ENCODE measurements at regions not wholly inside any gene's neighbourhood (a gene's known extent, or its start where the extent isn't known, plus 50 kb on each side); places are given as distances from the start of the nearest gene placed in this dataset.
"Not testable (repeated sequence)": the region's sequence is repeated elsewhere in the genome, so short reads cannot be mapped to it uniquely, and the experiment has no call there.

DNA sequence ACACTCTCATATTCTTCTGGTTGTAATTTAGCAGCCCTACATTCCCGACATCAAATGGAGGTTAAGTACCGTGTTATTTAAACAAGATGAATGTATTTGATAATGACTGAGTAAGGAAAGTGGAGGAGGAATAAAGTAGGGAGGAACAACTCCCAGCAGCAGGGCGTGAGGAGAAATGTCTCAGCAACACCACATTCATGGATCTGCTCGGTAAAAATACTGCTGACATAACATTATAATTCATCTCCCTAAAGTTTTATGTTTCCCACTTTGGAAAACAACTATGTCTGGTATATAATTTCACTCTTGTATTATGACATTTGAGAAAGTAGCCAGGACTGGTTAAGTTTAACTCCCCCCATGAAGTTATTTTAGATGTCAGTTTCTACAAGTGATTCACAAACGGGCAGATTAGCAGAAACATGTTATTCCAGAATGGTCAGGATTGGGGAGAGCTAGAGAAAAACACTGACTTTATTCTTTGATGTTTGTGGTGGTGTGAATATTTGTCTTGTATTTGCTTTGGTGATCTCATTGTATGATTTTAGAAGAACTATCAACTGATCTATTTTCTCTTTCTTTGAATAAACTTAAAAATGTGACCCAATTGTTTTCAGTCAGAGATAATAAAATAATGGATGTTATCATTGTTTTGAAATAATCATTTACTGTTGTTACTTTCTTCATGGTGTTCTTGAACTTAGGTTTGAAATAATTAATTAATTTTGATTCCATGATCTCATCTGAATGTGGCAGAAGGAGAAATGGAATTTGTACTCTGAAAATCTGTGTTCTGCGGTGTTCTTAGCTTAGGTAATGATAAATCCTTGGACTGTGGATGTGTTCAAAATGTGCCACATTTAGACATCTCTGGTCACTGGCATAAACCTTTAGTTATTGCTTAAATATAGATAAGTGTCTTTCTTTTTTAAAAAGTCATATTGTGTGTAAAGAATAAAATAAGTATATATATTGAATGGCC lies 303.6 kb upstream of the ZNF608 start:
- no peak for DNase-seq

DNA sequence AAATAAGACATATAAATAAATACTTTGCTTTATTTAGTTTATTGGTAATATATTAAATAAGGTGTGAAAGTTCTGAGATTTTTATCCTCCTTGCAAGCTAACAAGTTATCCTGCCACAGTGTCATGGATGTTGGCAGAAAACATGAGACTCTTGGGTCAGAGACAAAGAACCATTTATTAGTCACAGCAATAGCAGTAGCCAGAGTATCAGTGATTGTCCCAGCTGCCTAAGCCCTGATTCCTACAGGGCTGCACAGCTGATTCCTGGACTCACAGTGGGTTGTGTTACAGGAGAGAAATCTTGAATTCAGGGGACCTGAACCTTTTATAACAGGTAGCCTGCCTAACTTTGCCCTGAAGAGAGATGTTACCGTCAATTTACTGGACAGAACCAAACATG lies 304.5 kb upstream of the ZNF608 start:
- DNase-seq: no peak

DNA sequence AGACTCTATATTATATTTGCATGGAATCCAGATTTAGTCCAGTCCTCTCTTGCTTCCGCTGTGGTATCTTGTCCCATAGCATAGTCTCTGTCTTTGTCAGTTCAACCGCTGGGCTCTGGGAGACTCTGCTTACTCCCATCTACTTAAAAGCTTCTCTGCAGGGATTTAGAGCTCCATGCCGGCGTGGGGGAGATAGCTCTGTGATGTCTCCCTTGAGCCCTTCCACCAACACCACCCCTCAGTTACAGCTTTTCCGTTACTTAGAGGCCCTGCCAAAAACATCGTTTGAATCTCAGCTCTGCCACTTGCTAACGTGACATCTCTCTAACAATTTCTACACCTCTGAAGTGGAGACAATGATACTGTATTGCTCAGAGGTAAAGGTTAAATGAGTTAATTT lies 306.1 kb upstream of the ZNF608 start:
- no peak for DNase-seq

DNA sequence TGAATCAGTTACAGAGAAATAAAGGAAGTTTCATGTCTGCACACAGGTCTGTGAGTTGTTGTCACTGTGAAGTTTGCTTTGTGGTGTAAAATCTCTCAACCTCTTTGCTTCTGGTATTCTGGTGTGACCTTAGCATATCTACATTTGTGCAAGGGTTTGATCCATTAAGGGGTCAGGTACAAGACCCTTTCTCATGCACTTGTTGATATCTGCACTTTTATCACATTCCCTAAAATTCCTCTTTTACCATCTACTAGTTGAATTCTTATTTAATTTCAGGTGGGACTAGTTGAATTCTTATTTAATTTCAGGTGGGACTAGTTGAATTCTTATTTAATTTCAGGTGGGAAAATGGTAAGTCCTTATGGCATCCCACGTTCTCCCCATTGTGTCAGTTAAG lies 306.7 kb upstream of the ZNF608 start:
- DNase-seq: no peak

DNA sequence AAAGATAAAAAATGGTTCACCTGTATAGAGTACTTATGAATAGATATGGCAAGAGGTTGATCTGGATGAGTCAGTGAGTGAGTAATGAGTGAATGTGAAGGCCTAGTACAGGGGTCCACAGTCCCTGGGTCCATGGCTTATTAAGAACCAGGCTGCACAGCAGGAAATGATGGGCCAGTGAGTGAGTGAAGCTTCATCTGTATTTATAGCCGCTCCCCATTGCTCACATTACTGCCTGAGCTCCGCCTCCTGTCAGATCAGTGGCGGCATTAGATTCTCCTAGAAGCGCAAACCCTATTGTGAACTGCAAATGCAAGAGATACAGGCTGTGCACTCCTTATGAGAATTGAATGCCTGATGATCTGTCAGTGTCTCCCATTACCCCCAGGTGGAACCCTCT lies 307.7 kb upstream of the ZNF608 start:
- no peak for DNase-seq

DNA sequence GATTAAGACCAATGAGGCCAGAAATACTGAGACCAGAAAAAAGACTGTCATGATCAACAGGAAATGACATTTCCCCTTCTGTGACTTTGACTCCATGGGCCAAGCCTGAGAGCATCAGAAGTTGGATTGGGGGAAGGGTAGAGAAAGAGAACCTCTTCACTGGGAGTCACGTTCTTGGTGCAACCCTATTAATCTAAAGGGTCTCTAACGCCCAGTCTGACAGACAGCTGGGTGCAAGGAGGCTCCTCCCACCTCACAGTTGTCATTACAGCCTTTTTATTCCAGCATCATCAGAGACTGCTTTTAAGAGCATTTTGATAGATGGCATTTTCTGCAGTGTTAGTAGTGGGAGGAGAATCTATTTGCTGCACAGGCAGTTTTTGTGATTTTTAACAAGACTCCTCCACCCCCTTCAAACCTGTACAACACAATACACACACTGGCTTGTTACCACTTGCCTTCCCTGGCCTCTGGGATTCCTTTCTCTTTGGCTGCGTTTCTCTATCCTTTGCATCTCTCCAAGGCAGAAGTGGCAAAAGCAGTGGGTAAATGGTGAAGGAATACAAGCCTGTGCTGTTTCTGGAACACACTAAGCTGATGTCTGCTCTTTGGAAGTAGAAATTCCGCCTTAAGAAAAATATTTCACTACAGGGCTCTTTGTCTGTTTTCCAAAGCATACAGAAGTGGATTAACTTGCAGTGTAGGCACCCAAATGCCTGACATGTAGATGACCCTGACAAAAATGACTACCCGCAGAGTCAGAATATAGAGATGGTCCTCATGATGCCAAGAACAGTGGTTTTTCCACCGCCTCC lies 310.4 kb upstream of the ZNF608 start:
- DNase-seq: peak in 3 of 4 experiments; percentile 6 to 33 (median 17)

DNA sequence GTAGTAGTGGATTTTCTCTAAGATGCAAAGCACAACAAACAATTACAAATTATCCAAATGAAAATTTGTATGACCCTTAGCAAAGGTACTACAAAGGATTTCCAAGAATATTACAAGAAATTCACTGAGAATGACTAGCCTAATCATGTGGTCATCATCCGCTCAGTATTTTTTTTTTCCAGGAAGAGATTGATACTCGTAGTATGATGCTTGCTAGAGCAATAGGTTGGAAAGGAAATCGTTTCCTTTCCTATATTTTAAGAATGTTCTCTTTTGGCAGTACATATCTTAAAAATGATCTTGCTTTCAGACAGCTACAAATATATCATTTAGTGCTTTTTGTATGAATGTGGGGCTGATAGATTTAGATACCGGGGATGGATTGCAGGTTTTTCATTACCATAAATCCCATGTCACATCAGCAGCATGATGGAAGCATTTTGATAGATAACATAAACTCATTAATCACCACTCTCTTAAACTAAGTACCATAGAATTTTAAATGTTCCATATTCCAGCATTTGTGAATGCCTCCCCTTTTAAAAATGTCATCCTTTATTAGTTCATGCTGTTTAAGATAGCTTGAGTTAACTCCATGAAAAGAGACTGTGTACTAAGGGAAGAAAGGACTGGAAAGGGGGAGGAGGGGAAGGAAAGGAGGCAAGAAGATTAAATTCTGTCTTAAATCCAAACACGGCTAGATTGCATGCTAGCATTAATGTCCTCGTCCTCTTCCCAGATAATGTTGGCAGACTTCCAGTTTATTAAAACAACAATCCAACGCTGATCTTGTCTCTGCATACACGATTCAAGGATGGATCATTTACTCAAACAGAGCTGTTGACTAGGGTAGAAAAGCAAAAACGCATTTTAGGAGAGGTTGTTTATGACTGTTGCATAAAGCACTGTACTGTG lies 311.7 kb upstream of the ZNF608 start:
- no peak for DNase-seq

DNA sequence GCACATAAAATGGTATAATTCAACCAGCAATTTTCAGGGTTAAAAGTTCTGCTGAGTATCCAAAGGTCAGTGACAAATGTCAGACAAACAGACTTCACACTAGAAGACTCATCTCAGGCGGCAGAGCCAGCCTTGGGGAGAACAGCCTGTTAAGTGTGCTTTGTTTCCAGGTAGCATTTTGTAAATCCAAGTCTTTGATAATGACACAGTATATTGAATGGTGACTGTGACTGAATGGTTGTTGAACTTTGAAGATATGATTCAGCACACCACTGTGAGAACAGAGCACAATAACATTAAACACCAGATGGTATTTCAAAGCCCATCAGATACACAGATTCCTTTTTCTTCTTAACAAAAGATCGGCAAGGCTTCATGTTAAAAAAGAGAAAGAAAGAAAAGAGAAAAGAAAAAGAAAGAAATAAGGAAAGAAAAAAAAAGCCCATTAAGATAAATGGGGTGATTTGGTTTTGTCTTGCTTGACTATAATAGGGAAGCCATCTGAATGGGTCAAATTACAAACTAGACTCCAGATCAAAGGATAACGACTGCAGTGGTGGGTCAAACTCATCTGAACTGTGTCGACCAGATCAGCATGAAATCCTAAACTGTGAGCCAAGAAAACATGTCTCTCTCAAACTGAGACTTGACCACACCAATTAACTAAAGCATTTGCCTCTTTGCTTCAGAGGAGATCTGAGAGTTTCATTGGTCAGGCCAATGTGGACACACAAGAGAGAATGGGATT lies 313.0 kb upstream of the ZNF608 start:
- DNase-seq: no peak

DNA sequence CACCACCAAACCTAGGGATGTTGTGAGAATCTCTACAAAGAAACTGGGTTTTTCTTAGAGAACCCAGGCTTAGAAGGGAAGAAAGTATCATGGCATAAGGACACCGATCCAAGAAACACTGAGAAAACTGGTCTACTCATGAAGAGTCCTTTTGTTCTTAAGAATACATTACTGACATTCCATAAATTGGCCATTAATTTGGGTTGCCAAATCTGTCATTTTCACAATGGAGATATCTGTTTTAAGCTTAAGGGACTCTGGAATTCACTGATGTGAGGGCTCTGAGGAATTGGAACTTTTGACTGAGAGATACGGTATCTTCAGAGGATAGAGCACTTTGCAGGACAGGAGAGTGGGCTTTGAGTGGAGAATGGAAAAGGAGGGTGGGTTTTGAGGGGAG lies 315.3 kb upstream of the ZNF608 start:
- DNase-seq: no peak

DNA sequence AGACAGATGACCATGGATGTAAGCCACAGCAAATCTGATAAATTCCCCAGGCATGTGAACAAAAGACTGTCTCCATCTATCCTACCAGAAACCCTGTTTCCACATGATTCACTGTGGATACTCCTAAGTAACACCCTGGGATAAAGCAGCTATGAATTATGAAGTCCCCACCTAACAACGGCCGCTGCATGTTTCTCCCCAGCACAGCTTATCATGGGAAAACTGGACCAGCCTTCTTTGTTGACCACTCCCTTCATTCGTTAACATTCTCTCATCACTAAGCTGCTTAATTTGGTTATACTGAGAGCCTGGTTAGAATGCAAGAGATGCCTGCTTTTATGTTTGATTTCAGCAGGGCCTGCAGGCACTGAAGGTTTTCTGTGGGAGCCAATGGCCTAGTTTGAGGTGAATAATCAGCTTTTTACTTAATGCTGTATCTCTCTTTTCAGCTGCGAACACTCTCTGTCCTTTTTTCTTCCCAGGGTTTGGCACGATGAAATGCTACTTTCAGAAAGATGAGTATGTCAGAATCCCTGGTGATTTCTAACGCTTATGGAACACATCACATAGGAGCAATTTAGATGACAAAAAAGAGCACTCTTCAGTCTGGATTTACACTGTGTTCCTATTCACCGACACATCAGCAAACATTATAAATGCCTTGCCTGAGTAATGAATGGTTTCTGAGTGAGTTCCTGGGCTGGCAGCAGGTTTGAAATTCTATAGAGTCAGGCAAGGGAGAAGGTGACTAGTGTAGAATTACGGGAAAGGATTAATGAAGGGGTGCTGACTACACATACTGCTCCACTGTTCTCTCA lies 318.4 kb upstream of the ZNF608 start:
- DNase-seq: no peak

DNA sequence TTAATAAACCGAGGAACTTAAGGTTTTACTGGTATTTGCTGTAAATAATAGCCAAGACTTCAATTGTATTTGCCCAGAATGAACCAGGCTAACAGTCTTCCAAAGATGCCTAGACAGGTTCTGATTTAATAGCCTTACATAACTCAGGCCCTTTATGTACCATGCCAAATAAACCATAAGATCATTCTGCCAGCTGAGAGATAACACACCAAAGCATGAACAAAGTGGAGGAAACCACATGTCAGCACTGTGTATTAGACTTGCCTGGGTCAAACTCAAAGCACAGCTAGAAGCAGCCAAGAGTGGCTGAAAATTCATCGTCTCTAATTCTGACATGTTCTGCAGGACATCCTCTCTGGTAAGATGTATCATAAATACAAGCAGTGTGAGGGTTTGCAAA lies 319.3 kb upstream of the ZNF608 start:
- no peak for DNase-seq

DNA sequence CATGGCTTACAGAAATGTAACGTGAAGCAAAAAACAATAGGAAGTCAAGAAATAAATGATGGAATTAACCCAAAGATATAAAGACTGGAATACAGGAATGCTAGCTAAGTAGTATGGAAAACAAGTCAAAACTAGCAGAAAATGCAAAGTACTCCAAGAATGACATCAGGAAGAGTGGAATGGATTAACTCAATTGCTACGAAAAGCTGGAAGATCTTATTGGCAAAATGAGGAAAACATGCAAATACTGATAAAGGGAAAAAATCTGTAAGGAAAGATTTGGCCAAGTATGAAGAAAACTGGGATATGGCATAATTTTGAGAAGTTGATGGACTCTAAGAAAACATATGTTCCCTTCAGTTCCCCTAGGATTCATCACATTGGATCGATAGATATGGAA lies 324.5 kb upstream of the ZNF608 start:
- DNase-seq: no peak

DNA sequence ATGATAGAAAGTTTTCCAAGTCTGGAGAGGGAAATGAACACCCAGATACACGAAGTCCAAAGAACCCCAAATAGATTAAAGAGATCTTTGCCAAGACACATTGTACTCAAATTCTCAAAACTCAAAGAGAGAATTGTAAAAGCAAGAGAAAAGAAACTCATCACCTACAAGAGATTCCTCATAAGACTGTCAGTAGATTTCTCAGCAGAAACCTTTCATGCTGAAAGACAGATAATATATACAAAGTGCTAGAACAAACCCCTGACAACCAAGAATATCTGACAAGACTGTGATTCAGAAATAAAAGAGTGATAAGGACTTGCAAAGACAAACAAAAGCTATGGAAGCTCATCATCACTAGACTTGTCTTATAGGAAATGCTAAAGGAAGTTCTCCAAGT lies 326.7 kb upstream of the ZNF608 start:
- no peak for DNase-seq

DNA sequence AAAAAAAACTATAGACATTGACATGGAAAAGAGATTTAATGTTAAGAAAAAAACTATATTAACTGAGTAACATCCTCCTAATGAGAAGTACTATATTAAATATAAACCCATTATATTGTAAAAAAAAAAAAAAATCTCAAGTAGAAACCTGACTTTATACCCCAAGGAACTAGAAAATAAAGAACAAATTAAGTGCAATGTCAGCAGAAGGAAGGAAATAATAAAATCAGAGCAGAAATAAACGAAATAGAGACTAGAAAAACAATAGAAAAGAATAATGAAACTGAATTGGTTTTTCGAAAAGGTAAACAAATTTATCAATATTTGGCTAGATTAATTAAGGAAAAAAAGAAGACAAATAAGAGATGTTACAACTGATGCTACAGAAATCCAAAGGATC lies 329.1 kb upstream of the ZNF608 start:
- no peak for DNase-seq

DNA sequence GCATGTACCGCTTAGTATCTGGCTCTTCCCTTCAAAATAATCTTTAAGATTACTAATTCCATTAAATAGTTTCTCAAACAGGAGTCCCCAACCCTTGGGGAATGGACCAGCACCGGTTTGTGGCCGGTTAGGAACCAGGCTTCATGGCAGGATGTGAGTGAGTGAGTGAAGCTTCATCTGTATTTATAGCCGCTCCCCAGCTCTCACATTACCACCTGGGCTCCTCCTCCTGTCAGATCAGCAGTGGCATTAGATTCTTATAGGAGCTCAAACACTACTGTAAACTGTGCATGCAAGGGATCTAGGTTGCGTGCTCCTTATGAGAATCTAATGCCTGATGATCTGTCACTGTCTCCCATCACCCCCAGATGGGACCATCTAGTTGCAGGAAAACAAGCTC lies 332.6 kb upstream of the ZNF608 start:
- DNase-seq: not testable (repeated sequence)

DNA sequence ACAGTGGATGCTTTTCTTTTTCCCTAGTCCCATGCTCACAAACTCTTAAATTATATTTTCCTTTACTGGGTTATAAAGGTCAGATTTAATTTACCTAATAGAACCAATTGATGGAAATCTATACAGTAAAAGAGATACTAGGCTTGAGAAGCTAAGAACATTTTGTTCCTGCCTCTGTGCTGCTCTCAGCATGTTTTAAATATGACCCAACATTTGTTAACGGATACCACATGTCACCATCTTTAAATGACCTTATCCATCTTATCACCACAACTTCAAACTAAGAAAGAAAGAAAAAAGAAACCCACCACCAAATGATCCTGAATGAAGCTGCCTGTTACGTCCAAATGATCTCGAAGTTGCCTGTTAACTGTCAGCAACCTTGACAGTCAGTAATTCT lies 334.7 kb upstream of the ZNF608 start:
- DNase-seq: no peak

DNA sequence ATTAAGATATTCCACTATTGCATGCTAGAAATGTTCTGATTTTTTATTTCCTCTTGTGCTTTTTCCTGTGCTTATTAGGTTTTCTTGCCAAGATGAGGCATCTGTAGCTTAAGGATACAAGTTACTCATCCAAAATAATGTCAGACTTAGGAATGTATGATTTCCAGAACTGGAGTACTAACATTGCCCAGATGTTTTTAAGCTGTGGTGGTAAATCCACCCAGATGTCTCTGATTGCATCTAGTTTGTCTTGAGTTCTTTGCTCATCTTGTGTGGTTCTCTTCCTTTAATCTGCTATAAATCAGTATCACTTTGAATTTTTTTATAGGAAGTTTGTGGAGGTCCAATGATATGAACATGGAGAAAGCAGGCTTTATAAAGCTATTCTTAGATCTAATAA lies 337.5 kb upstream of the ZNF608 start:
- no peak for DNase-seq

DNA sequence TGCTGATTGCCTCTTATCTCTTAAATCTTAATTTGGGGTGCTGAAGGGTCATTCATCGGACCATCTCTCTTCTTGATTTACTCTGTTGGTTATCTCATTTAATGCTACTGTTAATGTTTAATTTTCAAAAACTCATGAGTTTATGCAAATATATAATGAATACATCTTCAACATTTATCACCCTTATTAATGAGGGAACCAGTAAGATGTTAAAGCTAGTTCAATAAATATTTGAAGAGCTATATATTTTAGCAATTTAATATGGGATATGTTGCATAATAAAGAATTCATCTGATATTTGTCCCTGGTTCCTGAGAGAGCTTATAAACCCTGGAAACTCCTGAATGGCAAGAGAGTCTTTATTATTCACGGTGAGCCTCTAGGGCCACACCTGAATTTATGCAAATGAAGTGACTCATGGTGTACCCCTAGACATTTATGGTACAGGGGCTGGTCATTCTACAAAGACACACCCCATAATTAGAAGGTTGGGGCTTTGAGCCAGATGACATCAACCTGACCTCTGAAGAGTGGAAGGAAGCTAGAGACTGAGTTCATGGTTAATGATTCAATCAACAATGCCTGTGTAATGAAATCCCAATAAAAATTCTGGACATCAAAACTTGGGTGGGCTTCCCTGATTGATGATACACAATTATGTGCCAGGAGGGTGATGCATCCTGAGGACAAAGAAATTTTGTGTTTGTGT lies 339.5 kb upstream of the ZNF608 start:
- DNase-seq: no peak

DNA sequence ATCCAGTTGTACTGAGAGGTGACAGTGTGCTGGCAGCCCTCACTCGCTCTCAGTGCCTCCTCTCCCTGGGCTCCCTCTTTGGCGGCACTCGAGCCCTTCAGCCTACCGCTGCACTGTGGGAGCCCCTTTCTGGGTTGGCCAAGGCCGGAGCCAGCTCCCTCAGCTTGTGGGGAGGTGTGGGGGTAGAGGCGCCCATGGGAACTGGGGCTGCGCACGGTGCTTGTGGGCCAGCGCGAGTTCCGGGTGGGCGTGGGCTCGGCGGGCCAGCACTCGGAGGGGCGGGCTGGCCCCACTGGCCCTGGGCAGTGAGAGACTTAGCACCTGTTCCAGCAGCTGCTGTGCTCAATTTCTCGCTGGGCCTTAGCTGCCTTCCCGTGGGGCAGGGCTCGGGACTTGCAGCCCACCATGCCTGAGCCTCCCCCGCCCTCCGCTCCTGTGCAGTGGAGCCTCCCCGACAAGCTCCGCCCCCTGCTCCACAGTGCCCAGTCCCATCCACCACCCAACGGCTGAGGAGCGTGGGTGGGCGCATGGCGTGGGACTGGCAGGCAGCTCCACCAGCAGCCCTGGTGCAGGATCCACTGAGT lies 342.2 kb upstream of the ZNF608 start:
- DNase-seq: no peak

DNA sequence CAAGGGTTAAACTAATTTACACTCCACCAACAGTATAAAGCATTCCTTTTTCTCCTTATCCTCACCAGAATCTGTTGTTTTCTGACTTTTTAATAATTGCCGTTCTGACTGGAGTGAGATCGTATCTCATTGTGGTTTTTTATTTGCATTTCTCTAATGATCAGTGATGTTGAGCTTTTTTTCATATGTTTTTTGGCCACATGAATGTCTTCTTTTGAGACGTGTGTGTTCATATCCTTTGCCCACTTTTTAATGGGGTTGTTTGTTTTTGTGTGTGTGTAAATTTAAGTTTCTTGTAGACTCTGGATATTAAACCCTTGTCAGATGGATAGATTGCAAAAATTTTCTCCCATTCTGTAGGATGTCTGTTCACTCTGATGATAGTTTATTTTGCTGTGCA lies 345.7 kb upstream of the ZNF608 start:
- DNase-seq: not testable (repeated sequence)
